Neuronal stem cell (in vitro differentiated cells): ENCODE measurements at regions not wholly inside any gene's neighbourhood (a gene's known extent, or its start where the extent isn't known, plus 50 kb on each side); places are given as distances from the start of the nearest gene placed in this dataset.

Source experiments
- DNase-seq: peaks from one replicate; pipeline ENCODE4 v3.0.0-alpha.2; 2013; ENCODE audit warnings: low spot score
- H2AFZ ChIP-seq: one replicate; pipeline ENCODE4 v1.6.1; 2013; ENCODE audit warnings: mild to moderate bottlenecking, low read length, inconsistent platforms
- H2AK5ac ChIP-seq: 2 replicates; pipeline ENCODE4 v1.6.1; 2013; ENCODE audit warnings: low read depth, mild to moderate bottlenecking, inconsistent platforms, low read length, moderate library complexity, mixed read lengths
- H2BK120ac ChIP-seq: 2 replicates; pipeline ENCODE4 v1.6.1; 2013; ENCODE audit warnings: low read depth, mild to moderate bottlenecking, inconsistent platforms, low read length, moderate library complexity, mixed read lengths
- H2BK12ac ChIP-seq: one replicate; pipeline ENCODE4 v1.6.1; 2013; ENCODE audit warnings: low read length, inconsistent platforms
- H2BK15ac ChIP-seq: 2 replicates; pipeline ENCODE4 v1.6.1; 2013; ENCODE audit warnings: mild to moderate bottlenecking, low read length, inconsistent platforms, mixed read lengths
- H2BK5ac ChIP-seq: one replicate; pipeline ENCODE4 v1.6.1; 2013; ENCODE audit warnings: inconsistent platforms, mild to moderate bottlenecking, low read length, moderate library complexity
- H3K14ac ChIP-seq: one replicate; pipeline ENCODE4 v1.6.1; 2013; ENCODE audit warnings: low read length, inconsistent platforms
- H3K18ac ChIP-seq: 2 replicates; pipeline ENCODE4 v1.6.1; 2013; ENCODE audit warnings: low read length, inconsistent platforms
- H3K23ac ChIP-seq: 2 replicates; pipeline ENCODE4 v1.6.1; 2013; ENCODE audit warnings: low read depth, mild to moderate bottlenecking, mixed read lengths, low read length, inconsistent platforms; ENCODE audit not compliant: poor library complexity
- H3K27ac ChIP-seq: replicated peaks from 3 replicates; pipeline ENCODE4 v1.5.1; 2013; ENCODE audit warnings: low read length, inconsistent platforms
- H3K27me3 ChIP-seq, 3 experiments: 2 replicates each; pipeline ENCODE4 v1.6.1; 2013; ENCODE audit warnings: low read length in 3 of 3, mild to moderate bottlenecking in 2 of 3, inconsistent platforms in 1 of 3, low read depth in 1 of 3, mixed read lengths in 1 of 3, moderate library complexity in 1 of 3; ENCODE audit not compliant: control insufficient read depth in 3 of 3, insufficient read depth in 3 of 3
- H3K36me3 ChIP-seq, 2 donors: replicated peaks in 1 of 2; 2 replicates each; pipeline ENCODE4 v1.6.1; 2013; ENCODE audit warnings: low read length in 2 of 2; ENCODE audit not compliant: control insufficient read depth in 2 of 2, insufficient read depth in 2 of 2
- H3K4ac ChIP-seq: 2 replicates; pipeline ENCODE4 v1.6.1; 2013; ENCODE audit warnings: inconsistent platforms, mild to moderate bottlenecking, low read length, moderate library complexity
- H3K4me1 ChIP-seq, 2 donors: 1 replicate in 1 of 2; 2 replicates in 1 of 2; pipeline ENCODE4 v1.6.1; 2013; ENCODE audit warnings: low read length in 2 of 2, low read depth in 1 of 2; ENCODE audit not compliant: control insufficient read depth in 2 of 2, insufficient read depth in 1 of 2
- H3K4me2 ChIP-seq: one replicate; pipeline ENCODE4 v1.6.1; 2013; ENCODE audit warnings: mild to moderate bottlenecking, low read length, inconsistent platforms; ENCODE audit not compliant: insufficient read depth, poor library complexity, severe bottlenecking
- H3K4me3 ChIP-seq, 2 donors: 2 replicates each; pipeline ENCODE4 v1.5.1; 2013; ENCODE audit warnings: low read length in 2 of 2, mild to moderate bottlenecking in 2 of 2, inconsistent platforms in 1 of 2, moderate library complexity in 1 of 2
- H3K79me1 ChIP-seq: one replicate; pipeline ENCODE4 v1.6.1; 2013; ENCODE audit warnings: low read depth, mild to moderate bottlenecking, inconsistent platforms, low read length, moderate library complexity
- H3K9ac ChIP-seq: one replicate; pipeline ENCODE4 v1.6.1; 2013; ENCODE audit warnings: mild to moderate bottlenecking, low read depth, low read length, inconsistent platforms; ENCODE audit not compliant: poor library complexity
- H3K9me3 ChIP-seq, 2 donors: replicated peaks in 1 of 2; 2 replicates each; pipeline versions ENCODE3 to v1.6.1; 2013; ENCODE audit warnings: low read length in 2 of 2, mild to moderate bottlenecking in 2 of 2, inconsistent platforms in 1 of 2, low read depth in 1 of 2, mixed read lengths in 1 of 2, moderate library complexity in 1 of 2; ENCODE audit not compliant: control insufficient read depth in 2 of 2, insufficient read depth in 1 of 2
- H4K8ac ChIP-seq: one replicate; pipeline ENCODE4 v1.6.1; 2013; ENCODE audit warnings: low read depth, mild to moderate bottlenecking, inconsistent platforms, low read length, moderate library complexity
- H4K91ac ChIP-seq: one replicate; pipeline ENCODE4 v1.6.1; 2013; ENCODE audit warnings: low read length, low read depth, mild to moderate bottlenecking, inconsistent platforms; ENCODE audit not compliant: poor library complexity
- WGBS, 2 donors: extraction: QIAGEN DNeasy Blood & Tissue Kit; methylation state at CpG; one replicate each; pipeline ENCODE4 v1.1.7; 2013; ENCODE audit warnings: missing lambda C conversion rate in 2 of 2, mixed read lengths in 1 of 2; ENCODE audit not compliant: insufficient read length in 2 of 2, insufficient replicate concordance in 1 of 2; ENCODE audit errors: extremely low coverage in 2 of 2; 5-methylcytosine and 5-hydroxymethylcytosine counted together

GRCh38 chr12:114480337-114481199 is 74.6 kb upstream of the TBX5 start:
- Histone ChIP-seq H3K4ac (no peak overlapping the region), H3K4me3 (no peak overlapping the region), H2AFZ (peak overlapping the region; percentile 22), H2BK12ac (no peak overlapping the region), H3K9me3 (no peaks in the 10 kb centered on the region), H3K4me1 (no peaks in the 10 kb centered on the region), H2BK15ac (no peak overlapping the region), H3K27ac (no peak overlapping the region), H3K79me1 (no peaks in the 10 kb centered on the region), H2BK120ac (no peak overlapping the region), H2BK5ac (no peak overlapping the region), H3K4me2 (no peak overlapping the region), H3K14ac (no peak overlapping the region), H3K18ac (no peak overlapping the region), H3K23ac (no peak overlapping the region), H4K8ac (no peak overlapping the region), H2AK5ac (no peak overlapping the region), H4K91ac (no peak overlapping the region), H3K36me3 (no peaks in the 10 kb centered on the region), H3K9ac (no peak overlapping the region), H3K27me3 (peaks cover 23 to 65% (median 54%) of the 10 kb centered on the region in 3 experiments)
- DNase-seq, result no peak
- WGBS, 2 donors, result no CpG with 5 or more reads among the region's 34 CpGs

- WGBS, 2 donors, result no CpG with 5 or more reads among the region's 22 CpGs
- no peak for DNase-seq
These were observed 73.9 kb upstream of the TBX5 start for GRCh38 chr12:114479831-114480230.

GRCh38 chr12:114478865-114479264 is 72.9 kb upstream of the TBX5 start:
- Histone ChIP-seq H3K4me3 (no peak overlapping the region), H3K79me1 (no peaks in the 10 kb centered on the region), H3K18ac (no peak overlapping the region), H2BK120ac (no peak overlapping the region), H3K27ac (no peak overlapping the region), H3K27me3 (peaks cover 23 to 65% (median 54%) of the 10 kb centered on the region in 3 experiments), H2AK5ac (no peak overlapping the region), H2BK12ac (no peak overlapping the region), H4K8ac (no peak overlapping the region), H3K4me2 (no peak overlapping the region), H2BK5ac (no peak overlapping the region), H2BK15ac (no peak overlapping the region), H3K9me3 (no peaks in the 10 kb centered on the region), H3K9ac (no peak overlapping the region), H4K91ac (no peak overlapping the region), H2AFZ (no peak overlapping the region), H3K36me3 (no peaks in the 10 kb centered on the region), H3K4ac (no peak overlapping the region), H3K14ac (no peak overlapping the region), H3K23ac (no peak overlapping the region), H3K4me1 (no peaks in the 10 kb centered on the region)
- no peak for DNase-seq
- WGBS, 2 donors, result no CpG with 5 or more reads among the region's 5 CpGs

More at GRCh38 chr12:114479831-114480230, 73.9 kb upstream of the TBX5 start:
- Histone ChIP-seq H3K4me1 (no peaks in the 10 kb centered on the region), H2AFZ (no peak overlapping the region), H3K4me2 (no peak overlapping the region), H3K79me1 (no peaks in the 10 kb centered on the region), H3K14ac (no peak overlapping the region), H4K91ac (no peak overlapping the region), H2BK5ac (no peak overlapping the region), H3K36me3 (no peaks in the 10 kb centered on the region), H3K4ac (no peak overlapping the region), H4K8ac (no peak overlapping the region), H3K9ac (no peak overlapping the region), H2BK12ac (no peak overlapping the region), H3K23ac (no peak overlapping the region), H2BK15ac (no peak overlapping the region), H3K27me3 (peaks cover 23 to 65% (median 54%) of the 10 kb centered on the region in 3 experiments), H3K4me3 (no peak overlapping the region), H3K9me3 (no peaks in the 10 kb centered on the region), H2BK120ac (no peak overlapping the region), H2AK5ac (no peak overlapping the region), H3K18ac (no peak overlapping the region), H3K27ac (no peak overlapping the region)

GRCh38 chr12:114477989-114478395 is 72.0 kb upstream of the TBX5 start:
- Histone ChIP-seq H2BK5ac (no peak overlapping the region), H3K4me3 (no peak overlapping the region), H3K4ac (no peak overlapping the region)

More at GRCh38 chr12:114477989-114478395, 72.0 kb upstream of the TBX5 start:
- WGBS, 2 donors, result no CpG with 5 or more reads among the region's 5 CpGs
- Histone ChIP-seq H3K4me2 (no peak overlapping the region), H2BK120ac (no peak overlapping the region), H3K27ac (no peak overlapping the region), H3K36me3 (no peaks in the 10 kb centered on the region), H2AFZ (no peak overlapping the region), H3K23ac (no peak overlapping the region), H4K8ac (no peak overlapping the region), H3K14ac (no peak overlapping the region), H3K9ac (no peak overlapping the region), H3K27me3 (peaks cover 23 to 63% (median 56%) of the 10 kb centered on the region in 3 experiments), H4K91ac (no peak overlapping the region), H2BK15ac (no peak overlapping the region), H3K9me3 (no peaks in the 10 kb centered on the region), H2BK12ac (no peak overlapping the region), H3K18ac (no peak overlapping the region), H3K4me1 (no peaks in the 10 kb centered on the region), H2AK5ac (no peak overlapping the region), H3K79me1 (no peaks in the 10 kb centered on the region)
- DNase-seq, result no peak
